ENCODE measurements at regions not wholly inside any gene's neighbourhood (a gene's known extent, or its start where the extent isn't known, plus 50 kb on each side); places are given as distances from the start of the nearest gene placed in this dataset.

DNA sequence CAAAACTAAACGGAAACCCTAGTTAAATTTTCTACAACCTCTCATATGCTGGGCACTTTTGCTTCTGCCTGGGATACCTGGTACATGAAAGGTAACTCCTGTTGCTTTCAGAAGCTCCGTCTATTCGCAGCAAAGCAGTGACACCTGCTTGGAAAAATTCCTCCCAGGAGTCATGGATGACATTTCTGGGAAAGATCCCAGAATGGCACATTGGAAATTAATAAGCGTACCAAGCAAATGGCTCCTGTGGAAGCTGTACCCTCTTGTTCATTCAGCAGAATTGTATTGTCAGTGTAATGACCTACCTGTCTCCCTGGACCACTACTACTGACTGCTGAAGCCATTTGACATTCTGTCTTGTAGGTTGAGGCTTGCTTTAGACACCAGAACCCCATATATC lies 349.7 kb upstream of the NOCT start:
- in situ Hi-C loops (cut with MboI; ENCODE audit: low sequenced_read_pairs, unreplicated experiment): no loop called here
- TF ChIP-seq CTCF (IDR thresholded peaks at IDR 0.05; ENCODE audit: borderline replicate concordance, control extremely low read depth, extremely low read depth, insufficient read depth, missing control alignments): no peak
- no peak for DNase-seq (ENCODE audit: low spot score)

GRCh38 chr4:138663883-138664282 lies 351.7 kb upstream of the NOCT start:
- in situ Hi-C loops (cut with MboI; ENCODE audit: low sequenced_read_pairs, unreplicated experiment): no loop called here
- DNase-seq (ENCODE audit: low spot score): no peak
- no peak for TF ChIP-seq CTCF (IDR thresholded peaks at IDR 0.05; ENCODE audit: borderline replicate concordance, control extremely low read depth, extremely low read depth, insufficient read depth, missing control alignments)

- DNase-seq (ENCODE audit: low spot score): no peak
- in situ Hi-C loops (cut with MboI; ENCODE audit: low sequenced_read_pairs, unreplicated experiment): no loop called here
- no peak for TF ChIP-seq CTCF (IDR thresholded peaks at IDR 0.05; ENCODE audit: borderline replicate concordance, control extremely low read depth, extremely low read depth, insufficient read depth, missing control alignments)
Measured at GRCh38 chr4:138659812-138660316, 355.7 kb upstream of the NOCT start.

GRCh38 chr4:138659037-138659811 lies 356.4 kb upstream of the NOCT start:
- no peak for TF ChIP-seq CTCF (IDR thresholded peaks at IDR 0.05; ENCODE audit: borderline replicate concordance, control extremely low read depth, extremely low read depth, insufficient read depth, missing control alignments)
- in situ Hi-C loops (cut with MboI; ENCODE audit: low sequenced_read_pairs, unreplicated experiment): no loop called here
- DNase-seq (ENCODE audit: low spot score): no peak

DNA sequence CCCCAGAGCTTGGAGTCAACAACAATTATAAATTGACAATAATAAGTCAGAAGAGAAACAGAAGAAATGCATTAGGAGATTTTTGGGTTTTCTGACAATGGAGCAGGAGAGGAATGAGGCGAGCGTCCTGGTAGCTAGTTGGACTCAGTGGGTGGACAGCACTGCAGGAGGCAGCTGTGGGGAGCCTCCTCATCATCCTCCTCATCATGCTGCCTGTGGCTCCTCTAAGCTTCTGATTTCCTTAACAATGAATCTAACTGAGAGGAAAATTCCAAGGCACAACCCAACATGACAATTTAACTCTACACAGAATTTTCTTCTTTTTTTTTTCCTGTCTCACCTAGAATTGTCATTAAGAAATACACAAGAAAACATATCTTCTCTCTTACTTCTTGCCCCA lies 357.1 kb upstream of the NOCT start:
- in situ Hi-C loops (cut with MboI; ENCODE audit: low sequenced_read_pairs, unreplicated experiment): no loop called here

DNA sequence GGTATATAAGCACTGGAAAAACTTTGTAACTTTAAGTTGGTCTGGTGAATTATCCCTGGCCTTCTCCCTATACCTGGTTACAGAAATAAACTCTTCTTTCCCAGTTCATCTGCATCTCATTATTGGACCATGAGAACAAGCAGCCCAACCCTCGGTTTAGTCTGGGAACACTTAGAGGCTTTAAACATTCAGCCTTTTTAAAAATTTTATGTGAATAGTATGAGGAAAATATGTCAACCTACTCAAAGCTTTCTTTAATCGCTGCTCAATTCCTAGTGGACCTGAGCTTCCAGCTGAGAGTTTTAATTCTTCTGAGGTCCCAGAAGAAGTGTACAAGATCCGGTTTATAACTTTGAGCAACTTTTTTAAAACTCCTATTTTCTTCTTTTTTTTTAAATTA lies 358.6 kb upstream of the NOCT start:
- no peak for DNase-seq (ENCODE audit: low spot score)
- in situ Hi-C loops (cut with MboI; ENCODE audit: low sequenced_read_pairs, unreplicated experiment): no loop called here
- no peak for TF ChIP-seq CTCF (IDR thresholded peaks at IDR 0.05; ENCODE audit: borderline replicate concordance, control extremely low read depth, extremely low read depth, insufficient read depth, missing control alignments)

More for the DNA sequence above, 357.1 kb upstream of the NOCT start:
- no peak for DNase-seq (ENCODE audit: low spot score)
- TF ChIP-seq CTCF (IDR thresholded peaks at IDR 0.05; ENCODE audit: borderline replicate concordance, control extremely low read depth, extremely low read depth, insufficient read depth, missing control alignments): no peak

Data from GM13976 (cell line).